ENCODE measurements at regions not wholly inside any gene's neighbourhood (a gene's known extent, or its start where the extent isn't known, plus 50 kb on each side); places are given as distances from the start of the nearest gene placed in this dataset.

DNA sequence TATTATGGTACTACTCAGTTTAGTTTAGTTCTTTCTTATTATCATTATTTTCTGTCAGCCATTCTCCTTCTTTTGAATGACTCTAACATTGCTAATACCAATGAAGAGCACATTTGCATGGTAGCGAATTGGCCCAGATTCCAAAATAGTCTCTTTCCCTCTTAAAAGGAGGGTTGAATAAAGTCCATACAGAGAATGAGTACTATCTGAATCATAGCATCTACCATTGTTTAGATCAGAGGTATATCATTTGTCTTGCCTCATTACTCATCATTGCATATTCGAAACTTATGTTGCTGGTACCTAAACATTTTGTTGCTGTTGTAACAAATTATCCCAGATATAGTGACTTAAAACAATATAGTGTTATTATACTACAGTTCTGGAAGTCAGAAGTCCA is 1235.3 kb upstream of the ATXN8OS start:
- TF ChIP-seq EZH2 (IDR thresholded peaks at IDR 0.05; ENCODE audit: low read length, unreplicated experiment): no peak
- TF ChIP-seq, protein P1, sequence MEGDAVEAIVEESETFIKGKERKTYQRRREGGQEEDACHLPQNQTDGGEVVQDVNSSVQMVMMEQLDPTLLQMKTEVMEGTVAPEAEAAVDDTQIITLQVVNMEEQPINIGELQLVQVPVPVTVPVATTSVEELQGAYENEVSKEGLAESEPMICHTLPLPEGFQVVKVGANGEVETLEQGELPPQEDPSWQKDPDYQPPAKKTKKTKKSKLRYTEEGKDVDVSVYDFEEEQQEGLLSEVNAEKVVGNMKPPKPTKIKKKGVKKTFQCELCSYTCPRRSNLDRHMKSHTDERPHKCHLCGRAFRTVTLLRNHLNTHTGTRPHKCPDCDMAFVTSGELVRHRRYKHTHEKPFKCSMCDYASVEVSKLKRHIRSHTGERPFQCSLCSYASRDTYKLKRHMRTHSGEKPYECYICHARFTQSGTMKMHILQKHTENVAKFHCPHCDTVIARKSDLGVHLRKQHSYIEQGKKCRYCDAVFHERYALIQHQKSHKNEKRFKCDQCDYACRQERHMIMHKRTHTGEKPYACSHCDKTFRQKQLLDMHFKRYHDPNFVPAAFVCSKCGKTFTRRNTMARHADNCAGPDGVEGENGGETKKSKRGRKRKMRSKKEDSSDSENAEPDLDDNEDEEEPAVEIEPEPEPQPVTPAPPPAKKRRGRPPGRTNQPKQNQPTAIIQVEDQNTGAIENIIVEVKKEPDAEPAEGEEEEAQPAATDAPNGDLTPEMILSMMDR (conservative IDR thresholded peaks at IDR 0.05; ENCODE audit: low read depth, low read length): no peak

Measured in PC-3 (cell line).